Smooth muscle cell (in vitro differentiated cells): ENCODE measurements at regions not wholly inside any gene's neighbourhood (a gene's known extent, or its start where the extent isn't known, plus 50 kb on each side); places are given as distances from the start of the nearest gene placed in this dataset.
A peak's percentile ranks its signal among the peaks of the same experiment; 100 is the strongest.

Experiments used
- DNase-seq: peaks from one replicate; lab custom pipeline; 2025; ENCODE audit not compliant: unreplicated experiment; lab: John Stamatoyannopoulos, UW
- H2AFZ ChIP-seq: fragments of 200-600 bp; sonication (generic); 2 replicates; pipeline ENCODE4 v1.6.0; 2016; ENCODE audit warnings: antibody characterized with exemption, low read depth, mild to moderate bottlenecking
- H3F3A ChIP-seq: fragments of 200-600 bp; sonication (generic); 2 replicates; pipeline ENCODE4 v1.6.0; 2017; ENCODE audit warnings: antibody characterized with exemption, low read depth
- H3K27ac ChIP-seq: fragments of 200-600 bp; sonication (generic); 2 replicates; pipeline ENCODE4 v1.5.1; 2016; ENCODE audit warnings: low read depth, mild to moderate bottlenecking
- H3K27me3 ChIP-seq: fragments of 200-600 bp; sonication (generic); 2 replicates; pipeline ENCODE4 v1.6.1; 2016; ENCODE audit warnings: low read depth, mild to moderate bottlenecking
- H3K36me3 ChIP-seq: fragments of 200-600 bp; sonication (generic); 2 replicates; pipeline ENCODE4 v1.5.1; 2016; ENCODE audit warnings: low read depth
- H3K4me1 ChIP-seq: fragments of 200-600 bp; sonication (generic); 2 replicates; pipeline ENCODE4 v1.5.1; 2016; ENCODE audit warnings: low read depth
- H3K4me2 ChIP-seq: fragments of 200-600 bp; sonication (generic); 2 replicates; pipeline ENCODE4 v1.6.0; 2016; ENCODE audit warnings: mild to moderate bottlenecking
- H3K4me3 ChIP-seq: fragments of 200-600 bp; sonication (generic); 2 replicates; pipeline ENCODE4 v1.5.1; 2016; ENCODE audit warnings: mild to moderate bottlenecking
- H3K79me2 ChIP-seq: fragments of 200-600 bp; sonication (generic); 2 replicates; pipeline ENCODE4 v1.6.0; 2016; ENCODE audit warnings: low read depth, mild to moderate bottlenecking
- H3K9ac ChIP-seq: fragments of 200-600 bp; sonication (generic); 2 replicates; pipeline ENCODE4 v1.6.0; 2016; ENCODE audit warnings: low read depth
- H3K9me3 ChIP-seq: fragments of 200-600 bp; sonication (generic); replicated peaks from 2 replicates; pipeline ENCODE4 v1.5.1; 2016; ENCODE audit warnings: low read depth
- H4K20me1 ChIP-seq: fragments of 200-600 bp; sonication (generic); 2 replicates; pipeline ENCODE4 v1.6.0; 2016; ENCODE audit warnings: low read depth
- CTCF ChIP-seq: fragments of 200-600 bp; sonication (generic); IDR thresholded peaks from 2 replicates; pipeline ENCODE4 v1.5.1; 2017; ENCODE audit warnings: borderline replicate concordance, mild to moderate bottlenecking, antibody characterized with exemption; ENCODE audit not compliant: insufficient read depth, poor library complexity, severe bottlenecking
- WGBS: methylation state at CpG from one replicate; pipeline ENCODE4 v1.1.7; 2016; ENCODE audit warnings: low lambda C conversion rate; 5-methylcytosine and 5-hydroxymethylcytosine counted together

- no peaks in the 10 kb centered on the region for H3K79me2 ChIP-seq
- 8% methylated on average over 6 of the region's 6 CpGs for WGBS
- no peak overlapping the region for H3K27ac ChIP-seq
- TF ChIP-seq CTCF, result peak; percentile 84
- H3K4me1 ChIP-seq, result no peaks in the 10 kb centered on the region
- no peaks in the 10 kb centered on the region for H3F3A ChIP-seq
- H4K20me1 ChIP-seq, result no peaks in the 10 kb centered on the region
- peak overlapping the region; percentile 53 for H3K4me2 ChIP-seq
- no peak for DNase-seq
- no peak overlapping the region for H2AFZ ChIP-seq
- no peaks in the 10 kb centered on the region for H3K36me3 ChIP-seq
- H3K27me3 ChIP-seq, result no peaks in the 10 kb centered on the region
- H3K9ac ChIP-seq, result no peak overlapping the region
- no peaks in the 10 kb centered on the region for H3K9me3 ChIP-seq
- no peak overlapping the region for H3K4me3 ChIP-seq
These were observed 100.6 kb upstream of the PABPC3 start for GRCh38 chr13:24995225-24995804.

GRCh38 chr13:24997367-24997967 is 98.5 kb upstream of the PABPC3 start:
- Histone ChIP-seq H4K20me1 (no peaks in the 10 kb centered on the region), H3F3A (no peaks in the 10 kb centered on the region), H3K9ac (no peak overlapping the region), H3K9me3 (no peaks in the 10 kb centered on the region), H2AFZ (no peak overlapping the region), H3K36me3 (no peaks in the 10 kb centered on the region), H3K79me2 (no peaks in the 10 kb centered on the region), H3K27me3 (no peaks in the 10 kb centered on the region), H3K4me2 (no peak overlapping the region), H3K4me3 (no peak overlapping the region), H3K4me1 (no peaks in the 10 kb centered on the region), H3K27ac (no peak overlapping the region)
- no peak for DNase-seq
- WGBS, result 36% methylated on average over 10 of the region's 10 CpGs
- TF ChIP-seq CTCF, result peak; percentile 86

- Histone ChIP-seq H3K9ac (no peak overlapping the region), H3K27me3 (no peaks in the 10 kb centered on the region), H3K79me2 (no peaks in the 10 kb centered on the region), H3K27ac (no peak overlapping the region), H2AFZ (no peak overlapping the region), H3F3A (no peaks in the 10 kb centered on the region), H4K20me1 (no peaks in the 10 kb centered on the region), H3K9me3 (no peaks in the 10 kb centered on the region), H3K36me3 (no peaks in the 10 kb centered on the region), H3K4me1 (no peaks in the 10 kb centered on the region), H3K4me3 (no peak overlapping the region), H3K4me2 (no peak overlapping the region)
- WGBS, result 89% methylated on average over 8 of the region's 8 CpGs
- no peak for TF ChIP-seq CTCF
- DNase-seq, result no peak
These were observed 97.5 kb upstream of the PABPC3 start for GRCh38 chr13:24998433-24998832.
